ENCODE measurements at regions not wholly inside any gene's neighbourhood (a gene's known extent, or its start where the extent isn't known, plus 50 kb on each side); places are given as distances from the start of the nearest gene placed in this dataset.

DNA sequence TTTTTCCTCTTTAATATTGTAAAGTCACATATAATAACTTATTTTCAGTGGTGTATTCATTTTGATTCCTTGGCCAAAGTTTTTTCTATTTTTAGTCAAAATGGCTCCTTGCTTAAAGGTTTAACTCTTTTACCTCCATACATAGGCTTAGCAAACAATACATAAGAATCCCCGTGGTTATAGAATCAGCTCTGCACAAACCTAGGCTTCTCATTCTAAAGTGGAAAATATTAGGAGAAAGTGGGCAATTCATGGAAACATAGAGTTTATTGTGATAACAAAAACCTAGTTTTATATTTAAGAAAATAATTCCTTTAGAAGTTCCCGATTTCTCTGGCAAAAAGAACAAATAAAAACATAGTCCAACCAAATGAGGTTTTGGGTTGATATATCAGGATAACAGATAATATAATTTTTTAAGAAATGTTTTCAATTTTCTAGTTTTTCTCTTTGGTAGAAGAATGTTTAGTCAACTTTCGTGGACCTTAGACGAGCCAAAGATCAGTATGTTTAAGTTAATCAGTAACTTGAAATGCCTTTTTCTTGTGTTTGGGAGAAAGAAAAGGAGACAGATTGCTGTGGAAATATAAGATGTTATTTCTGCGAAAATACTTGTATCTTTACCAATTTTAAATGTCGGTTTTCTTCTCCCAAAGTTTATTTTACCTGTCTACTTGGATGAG, 93.4 kb upstream of the KLF12 start:
- TF ChIP-seq, protein P1, sequence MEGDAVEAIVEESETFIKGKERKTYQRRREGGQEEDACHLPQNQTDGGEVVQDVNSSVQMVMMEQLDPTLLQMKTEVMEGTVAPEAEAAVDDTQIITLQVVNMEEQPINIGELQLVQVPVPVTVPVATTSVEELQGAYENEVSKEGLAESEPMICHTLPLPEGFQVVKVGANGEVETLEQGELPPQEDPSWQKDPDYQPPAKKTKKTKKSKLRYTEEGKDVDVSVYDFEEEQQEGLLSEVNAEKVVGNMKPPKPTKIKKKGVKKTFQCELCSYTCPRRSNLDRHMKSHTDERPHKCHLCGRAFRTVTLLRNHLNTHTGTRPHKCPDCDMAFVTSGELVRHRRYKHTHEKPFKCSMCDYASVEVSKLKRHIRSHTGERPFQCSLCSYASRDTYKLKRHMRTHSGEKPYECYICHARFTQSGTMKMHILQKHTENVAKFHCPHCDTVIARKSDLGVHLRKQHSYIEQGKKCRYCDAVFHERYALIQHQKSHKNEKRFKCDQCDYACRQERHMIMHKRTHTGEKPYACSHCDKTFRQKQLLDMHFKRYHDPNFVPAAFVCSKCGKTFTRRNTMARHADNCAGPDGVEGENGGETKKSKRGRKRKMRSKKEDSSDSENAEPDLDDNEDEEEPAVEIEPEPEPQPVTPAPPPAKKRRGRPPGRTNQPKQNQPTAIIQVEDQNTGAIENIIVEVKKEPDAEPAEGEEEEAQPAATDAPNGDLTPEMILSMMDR (IDR thresholded peaks at IDR 0.05; ENCODE audit: low read depth, low read length, poor library complexity, severe bottlenecking): no peak
- TF ChIP-seq EZH2phosphoT487 (IDR thresholded peaks at IDR 0.05; ENCODE audit: borderline replicate concordance, low read length): no peak
